Neural cell (in vitro differentiated cells): ENCODE measurements at regions not wholly inside any gene's neighbourhood (a gene's known extent, or its start where the extent isn't known, plus 50 kb on each side); places are given as distances from the start of the nearest gene placed in this dataset.

Source experiments
- H2AFZ ChIP-seq: fragments of 200-600, 300-800 bp; sonication (generic), shearing (Covaris generic); 2 replicates; pipeline ENCODE4 v1.6.0; 2014; ENCODE audit warnings: low read depth, mild to moderate bottlenecking, antibody characterized with exemption, low read length, moderate library complexity
- H3F3A ChIP-seq: fragments of 200-600 bp; shearing (Covaris generic); 2 replicates; pipeline ENCODE4 v1.6.1; 2016; ENCODE audit warnings: mild to moderate bottlenecking, moderate library complexity, mixed read lengths, antibody characterized with exemption, low read length; ENCODE audit not compliant: insufficient read depth, poor library complexity, severe bottlenecking
- H3K27ac ChIP-seq: fragments of 200-600, 300-800 bp; sonication (generic), shearing (Covaris generic); 2 replicates; pipeline ENCODE4 v1.5.1; 2014; ENCODE audit warnings: mild to moderate bottlenecking, low read length, moderate library complexity
- H3K27me3 ChIP-seq: fragments of 300-800, 200-600 bp; sonication (generic), shearing (Covaris generic); 2 replicates; pipeline ENCODE4 v1.6.0; 2014; ENCODE audit warnings: mild to moderate bottlenecking, low read depth, low read length, moderate library complexity; ENCODE audit not compliant: insufficient read depth
- H3K36me3 ChIP-seq: fragments of 300-800, 200-600 bp; sonication (generic), shearing (Covaris generic); 2 replicates; pipeline ENCODE4 v1.5.1; 2014; ENCODE audit warnings: mild to moderate bottlenecking, antibody characterized with exemption, low read length, moderate library complexity; ENCODE audit not compliant: insufficient read depth
- H3K4me2 ChIP-seq: fragments of 300-800, 200-600 bp; sonication (generic), shearing (Covaris generic); 2 replicates; pipeline ENCODE4 v1.6.0; 2014; ENCODE audit warnings: mild to moderate bottlenecking, low read length
- H3K4me3 ChIP-seq: fragments of 300-800, 200-600 bp; sonication (generic), shearing (Covaris generic); 2 replicates; pipeline ENCODE4 v1.5.1; 2014; ENCODE audit warnings: mild to moderate bottlenecking, low read length, moderate library complexity
- H3K79me2 ChIP-seq: fragments of 200-600 bp; shearing (Covaris generic); replicated peaks from 2 replicates; pipeline ENCODE4 v1.6.0; 2014; ENCODE audit warnings: mild to moderate bottlenecking, low read length, moderate library complexity; ENCODE audit not compliant: insufficient read depth
- H3K9ac ChIP-seq: fragments of 300-800, 200-600 bp; sonication (generic), shearing (Covaris generic); 2 replicates; pipeline ENCODE4 v1.6.1; 2016; ENCODE audit warnings: mild to moderate bottlenecking, low read length, mixed read lengths
- H3K9me2 ChIP-seq: fragments of 200-600 bp; shearing (Covaris generic); 2 replicates; pipeline ENCODE4 v1.6.1; 2016; ENCODE audit warnings: mild to moderate bottlenecking, low read length, mixed read lengths; ENCODE audit not compliant: insufficient read depth
- H3K9me3 ChIP-seq: fragments of 200-600, 300-800 bp; sonication (generic), shearing (Covaris generic); 2 replicates; pipeline ENCODE4 v1.6.1; 2016; ENCODE audit warnings: mild to moderate bottlenecking, mixed run types, low read length, moderate library complexity, mixed read lengths
- H4K20me1 ChIP-seq: fragments of 200-600 bp; shearing (Covaris generic); 2 replicates; pipeline ENCODE4 v1.6.1; 2016; ENCODE audit warnings: mild to moderate bottlenecking, mixed run types; ENCODE audit not compliant: insufficient read depth
- EP300 ChIP-seq: fragments of 450-650 bp; conservative IDR thresholded peaks from 2 replicates; pipeline ENCODE4 v1.6.1; 2014; ENCODE audit warnings: antibody characterized with exemption, mild to moderate bottlenecking, moderate library complexity; ENCODE audit not compliant: poor library complexity, severe bottlenecking
- EZH2 ChIP-seq: fragments of 200-600, 300-800 bp; shearing (Covaris generic), sonication (generic); IDR thresholded peaks from 2 replicates; pipeline ENCODE4 v1.6.1; 2014; ENCODE audit warnings: antibody characterized with exemption, low read length, borderline replicate concordance, mild to moderate bottlenecking; ENCODE audit not compliant: insufficient read depth, poor library complexity, severe bottlenecking
- MXI1 ChIP-seq: fragments of 450-650 bp; conservative IDR thresholded peaks from 2 replicates; pipeline ENCODE4 v1.6.1; 2014; ENCODE audit warnings: antibody characterized with exemption, mild to moderate bottlenecking; ENCODE audit not compliant: poor library complexity, severe bottlenecking
- POLR2AphosphoS5 ChIP-seq: IDR thresholded peaks from 2 replicates; pipeline ENCODE4 v1.6.1; 2012
- RAD21 ChIP-seq: fragments of 450-650 bp; conservative IDR thresholded peaks from 2 replicates; pipeline ENCODE4 v1.6.1; 2014; ENCODE audit warnings: antibody characterized with exemption, mild to moderate bottlenecking, moderate library complexity
- SMC3 ChIP-seq: fragments of 450-650 bp; conservative IDR thresholded peaks from 2 replicates; pipeline ENCODE4 v1.6.1; 2014; ENCODE audit warnings: antibody characterized with exemption, mild to moderate bottlenecking, moderate library complexity; ENCODE audit not compliant: poor library complexity
- TAF1 ChIP-seq: IDR thresholded peaks from 2 replicates; pipeline ENCODE4 v1.6.1; 2012; ENCODE audit warnings: low read depth
- TF ChIP-seq, protein P1 (sequence below): fragments of 450-650 bp; IDR thresholded peaks from 2 replicates; pipeline ENCODE4 v1.5.1; 2014; ENCODE audit warnings: antibody characterized with exemption, mild to moderate bottlenecking, moderate library complexity; ENCODE audit not compliant: poor library complexity, severe bottlenecking
- TF ChIP-seq, protein P2 (sequence below): IDR thresholded peaks from 2 replicates; pipeline ENCODE4 v1.6.1; 2012; ENCODE audit warnings: borderline replicate concordance

DNA sequence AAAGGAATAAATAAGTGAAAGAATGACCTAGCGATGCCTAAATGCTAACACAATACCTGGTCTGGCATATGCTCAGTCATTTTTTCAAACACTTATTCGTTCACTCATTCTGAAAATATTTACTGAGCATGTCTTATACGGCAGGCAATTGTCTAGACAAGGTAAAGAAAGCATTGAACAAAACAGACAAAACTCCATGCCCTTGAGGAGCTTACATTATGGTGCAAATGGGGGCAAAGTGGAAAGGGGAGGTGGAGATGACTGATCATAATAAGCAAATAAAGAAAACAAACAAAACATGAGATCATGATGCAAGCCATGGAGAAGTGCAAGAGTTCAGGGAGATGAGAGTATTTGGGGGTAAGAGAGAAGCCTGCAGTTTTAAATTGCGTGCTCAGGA is 334.6 kb upstream of the PPARGC1A start:
- Histone ChIP-seq H3K79me2 (no peaks in the 10 kb centered on the region), H3K27me3 (no peaks in the 10 kb centered on the region), H3K36me3 (no peaks in the 10 kb centered on the region), H2AFZ (no peak overlapping the region), H3K9me2 (no peaks in the 10 kb centered on the region), H3K9me3 (no peaks in the 10 kb centered on the region), H3K27ac (no peak overlapping the region), H3K4me3 (no peak overlapping the region), H4K20me1 (no peaks in the 10 kb centered on the region), H3K4me2 (no peak overlapping the region), H3K9ac (no peak overlapping the region), H3F3A (no peaks in the 10 kb centered on the region)
- TF ChIP-seq RAD21 (no peak), EZH2 (no peak), TAF1 (no peak), MXI1 (no peak), POLR2AphosphoS5 (no peak), SMC3 (no peak), EP300 (no peak)
- TF ChIP-seq, protein P1, sequence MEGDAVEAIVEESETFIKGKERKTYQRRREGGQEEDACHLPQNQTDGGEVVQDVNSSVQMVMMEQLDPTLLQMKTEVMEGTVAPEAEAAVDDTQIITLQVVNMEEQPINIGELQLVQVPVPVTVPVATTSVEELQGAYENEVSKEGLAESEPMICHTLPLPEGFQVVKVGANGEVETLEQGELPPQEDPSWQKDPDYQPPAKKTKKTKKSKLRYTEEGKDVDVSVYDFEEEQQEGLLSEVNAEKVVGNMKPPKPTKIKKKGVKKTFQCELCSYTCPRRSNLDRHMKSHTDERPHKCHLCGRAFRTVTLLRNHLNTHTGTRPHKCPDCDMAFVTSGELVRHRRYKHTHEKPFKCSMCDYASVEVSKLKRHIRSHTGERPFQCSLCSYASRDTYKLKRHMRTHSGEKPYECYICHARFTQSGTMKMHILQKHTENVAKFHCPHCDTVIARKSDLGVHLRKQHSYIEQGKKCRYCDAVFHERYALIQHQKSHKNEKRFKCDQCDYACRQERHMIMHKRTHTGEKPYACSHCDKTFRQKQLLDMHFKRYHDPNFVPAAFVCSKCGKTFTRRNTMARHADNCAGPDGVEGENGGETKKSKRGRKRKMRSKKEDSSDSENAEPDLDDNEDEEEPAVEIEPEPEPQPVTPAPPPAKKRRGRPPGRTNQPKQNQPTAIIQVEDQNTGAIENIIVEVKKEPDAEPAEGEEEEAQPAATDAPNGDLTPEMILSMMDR, result no peak
- TF ChIP-seq, protein P2, sequence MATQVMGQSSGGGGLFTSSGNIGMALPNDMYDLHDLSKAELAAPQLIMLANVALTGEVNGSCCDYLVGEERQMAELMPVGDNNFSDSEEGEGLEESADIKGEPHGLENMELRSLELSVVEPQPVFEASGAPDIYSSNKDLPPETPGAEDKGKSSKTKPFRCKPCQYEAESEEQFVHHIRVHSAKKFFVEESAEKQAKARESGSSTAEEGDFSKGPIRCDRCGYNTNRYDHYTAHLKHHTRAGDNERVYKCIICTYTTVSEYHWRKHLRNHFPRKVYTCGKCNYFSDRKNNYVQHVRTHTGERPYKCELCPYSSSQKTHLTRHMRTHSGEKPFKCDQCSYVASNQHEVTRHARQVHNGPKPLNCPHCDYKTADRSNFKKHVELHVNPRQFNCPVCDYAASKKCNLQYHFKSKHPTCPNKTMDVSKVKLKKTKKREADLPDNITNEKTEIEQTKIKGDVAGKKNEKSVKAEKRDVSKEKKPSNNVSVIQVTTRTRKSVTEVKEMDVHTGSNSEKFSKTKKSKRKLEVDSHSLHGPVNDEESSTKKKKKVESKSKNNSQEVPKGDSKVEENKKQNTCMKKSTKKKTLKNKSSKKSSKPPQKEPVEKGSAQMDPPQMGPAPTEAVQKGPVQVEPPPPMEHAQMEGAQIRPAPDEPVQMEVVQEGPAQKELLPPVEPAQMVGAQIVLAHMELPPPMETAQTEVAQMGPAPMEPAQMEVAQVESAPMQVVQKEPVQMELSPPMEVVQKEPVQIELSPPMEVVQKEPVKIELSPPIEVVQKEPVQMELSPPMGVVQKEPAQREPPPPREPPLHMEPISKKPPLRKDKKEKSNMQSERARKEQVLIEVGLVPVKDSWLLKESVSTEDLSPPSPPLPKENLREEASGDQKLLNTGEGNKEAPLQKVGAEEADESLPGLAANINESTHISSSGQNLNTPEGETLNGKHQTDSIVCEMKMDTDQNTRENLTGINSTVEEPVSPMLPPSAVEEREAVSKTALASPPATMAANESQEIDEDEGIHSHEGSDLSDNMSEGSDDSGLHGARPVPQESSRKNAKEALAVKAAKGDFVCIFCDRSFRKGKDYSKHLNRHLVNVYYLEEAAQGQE, result no peak

DNA sequence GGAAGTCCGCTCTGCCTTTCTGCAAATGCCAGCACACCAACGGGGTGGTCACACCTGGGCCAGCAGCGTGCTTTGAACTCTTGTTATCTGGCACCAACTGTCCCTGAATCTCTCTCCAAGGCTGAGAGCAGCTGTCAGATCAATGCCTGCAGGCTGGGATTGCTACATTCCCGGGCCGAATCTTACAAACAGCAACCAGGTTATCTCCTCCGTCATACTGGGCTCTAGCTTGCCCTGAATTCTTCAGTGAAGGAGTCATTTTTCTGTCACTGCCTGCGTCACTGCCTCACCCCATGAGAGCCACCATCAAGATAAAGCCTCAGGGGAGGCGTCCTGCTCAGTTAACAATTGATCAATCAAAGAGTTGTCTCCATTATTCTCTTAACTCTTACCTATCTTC is 329.4 kb upstream of the PPARGC1A start:
- Histone ChIP-seq H3K4me2 (no peak overlapping the region), H4K20me1 (no peaks in the 10 kb centered on the region), H3K36me3 (no peaks in the 10 kb centered on the region)

More for the DNA sequence above, 329.4 kb upstream of the PPARGC1A start:
- Histone ChIP-seq H3K27ac (no peak overlapping the region), H3K9ac (no peak overlapping the region), H3K9me2 (no peaks in the 10 kb centered on the region), H3K4me3 (no peak overlapping the region), H3K9me3 (no peaks in the 10 kb centered on the region), H3K27me3 (no peaks in the 10 kb centered on the region), H3K79me2 (no peaks in the 10 kb centered on the region), H2AFZ (no peak overlapping the region), H3F3A (no peaks in the 10 kb centered on the region)
- TF ChIP-seq EP300, result no peak
- no peak for TF ChIP-seq RAD21
- TF ChIP-seq SMC3, result no peak
- TF ChIP-seq EZH2, result no peak
- TF ChIP-seq, protein P2, result no peak
- no peak for TF ChIP-seq MXI1
- no peak for TF ChIP-seq POLR2AphosphoS5
- TF ChIP-seq TAF1, result no peak
